SK-N-SH (cell line): ENCODE measurements at regions not wholly inside any gene's neighbourhood (a gene's known extent, or its start where the extent isn't known, plus 50 kb on each side); places are given as distances from the start of the nearest gene placed in this dataset.
A peak's percentile ranks its signal among the peaks of the same experiment; 100 is the strongest.

Source experiments
- CTCF ChIA-PET: fragments of 300-600, 350-600 bp; formaldehyde crosslinking; extraction: SDS; loops from one replicate; lab custom pipeline; 2021; lab: Yijun Ruan, JAX
- POLR2A ChIA-PET: fragments of 350-600 bp; sonication (Branson Sonifier 250); formaldehyde crosslinking; extraction: SDS; loops from one replicate; lab custom pipeline; 2020; ENCODE audit warnings: antibody characterized with exemption, inconsistent platforms; lab: Yijun Ruan, JAX
- DNase-seq: peaks from one replicate; pipeline ENCODE4 v3.0.0; 2012
- H2AFZ ChIP-seq: fragments of 200-600 bp; sonication (generic); 2 replicates; pipeline ENCODE4 v1.8.1; 2016; ENCODE audit warnings: antibody characterized with exemption, mild to moderate bottlenecking, low read depth
- H3F3A ChIP-seq: fragments of 200-600 bp; sonication (generic); replicated peaks from 2 replicates; pipeline ENCODE3; 2016; ENCODE audit warnings: antibody characterized with exemption, mild to moderate bottlenecking; ENCODE audit not compliant: insufficient read depth
- H3K27ac ChIP-seq, 2 experiments: fragments of 200-500 bp in 1 of 2; fragments of 200-600 bp in 1 of 2; sonication (Bioruptor generic) in 1 of 2; sonication (generic), shearing (Covaris generic) in 1 of 2; 2 replicates each; pipeline versions ENCODE4 v1.5.1 to v1.6.1; 2014 to 2016; ENCODE audit warnings: low read depth in 2 of 2, inconsistent platforms in 1 of 2, low read length in 1 of 2, mild to moderate bottlenecking in 1 of 2, mixed read lengths in 1 of 2
- H3K27me3 ChIP-seq: fragments of 200-600 bp; sonication (generic), shearing (Covaris generic); 2 replicates; pipeline ENCODE4 v1.6.1; 2016; ENCODE audit warnings: mixed run types; ENCODE audit not compliant: insufficient read depth
- H3K36me3 ChIP-seq, 2 experiments: fragments of 200-500 bp in 1 of 2; fragments of 200-600 bp in 1 of 2; sonication (Bioruptor generic) in 1 of 2; sonication (generic) in 1 of 2; replicated peaks in 1 of 2; 2 replicates each; pipeline versions ENCODE3 to v1.5.1; 2014 to 2016; ENCODE audit warnings: low read length in 1 of 2, mild to moderate bottlenecking in 1 of 2; ENCODE audit not compliant: insufficient read depth in 2 of 2, control insufficient read depth in 1 of 2
- H3K4me1 ChIP-seq, 2 experiments: fragments of 200-500 bp in 1 of 2; fragments of 200-600 bp in 1 of 2; sonication (Bioruptor generic) in 1 of 2; sonication (generic), shearing (Covaris generic) in 1 of 2; 2 replicates each; pipeline versions ENCODE4 v1.5.1 to v1.6.1; 2014 to 2016; ENCODE audit warnings: low read depth in 1 of 2, low read length in 1 of 2, mixed run types in 1 of 2; ENCODE audit not compliant: insufficient read depth in 2 of 2, control insufficient read depth in 1 of 2
- H3K4me2 ChIP-seq: fragments of 200-600 bp; sonication (generic), shearing (Covaris generic); 2 replicates; pipeline ENCODE4 v1.6.1; 2017; ENCODE audit warnings: mixed run types
- H3K4me3 ChIP-seq, 2 experiments: fragments of 200-500 bp in 1 of 2; fragments of 200-600 bp in 1 of 2; sonication (Bioruptor generic) in 1 of 2; sonication (generic), shearing (Covaris generic) in 1 of 2; 2 replicates each; pipeline versions ENCODE4 v1.5.1 to v1.8.1; 2014 to 2016; ENCODE audit warnings: low read depth in 2 of 2, inconsistent platforms in 1 of 2, low read length in 1 of 2, mild to moderate bottlenecking in 1 of 2, mixed read lengths in 1 of 2, moderate library complexity in 1 of 2
- H3K79me2 ChIP-seq: fragments of 200-600 bp; sonication (generic); 2 replicates; pipeline ENCODE4 v1.8.1; 2017; ENCODE audit warnings: mild to moderate bottlenecking; ENCODE audit not compliant: insufficient read depth
- H3K9ac ChIP-seq: fragments of 200-600 bp; sonication (generic); 2 replicates; pipeline ENCODE4 v1.6.1; 2017; ENCODE audit warnings: mixed run types
- H3K9me2 ChIP-seq: fragments of 200-600 bp; sonication (generic); 2 replicates; pipeline ENCODE4 v1.6.1; 2017; ENCODE audit warnings: mixed run types
- H3K9me3 ChIP-seq: fragments of 200-600 bp; sonication (generic); 2 replicates; pipeline ENCODE4 v1.6.1; 2017; ENCODE audit warnings: mixed run types, mild to moderate bottlenecking, moderate library complexity
- H4K20me1 ChIP-seq: fragments of 200-600 bp; sonication (generic); 2 replicates; pipeline ENCODE4 v1.6.1; 2017; ENCODE audit warnings: mild to moderate bottlenecking, mixed run types; ENCODE audit not compliant: insufficient read depth
- CHD2 ChIP-seq: fragments of 150-350 bp; IDR thresholded peaks from 2 replicates; pipeline ENCODE4 v1.6.1; 2018; ENCODE audit warnings: low read length; ENCODE audit not compliant: partially characterized antibody
- CTCF ChIP-seq: fragments of 200-600 bp; sonication (generic); IDR thresholded peaks from 2 replicates; pipeline ENCODE4 v1.6.1; 2017; ENCODE audit warnings: antibody characterized with exemption, mild to moderate bottlenecking, moderate library complexity
- ELF1 ChIP-seq: IDR thresholded peaks from 2 replicates; pipeline ENCODE4 v1.4.0; 2012
- EP300 ChIP-seq, 2 experiments: IDR thresholded peaks; 2 replicates each; pipeline versions ENCODE4 v1.4.0 to v1.6.1; 2012; ENCODE audit warnings: borderline replicate concordance in 1 of 2, low read depth in 1 of 2, low read length in 1 of 2
- EZH2phosphoT487 ChIP-seq: fragments of 200-600 bp; sonication (generic); IDR thresholded peaks from 2 replicates; pipeline ENCODE4 v1.6.1; 2017; ENCODE audit warnings: low read depth, mixed run types, mild to moderate bottlenecking, antibody characterized with exemption, moderate library complexity, borderline replicate concordance
- FOSL2 ChIP-seq: IDR thresholded peaks from 2 replicates; pipeline ENCODE4 v1.4.0; 2012; ENCODE audit warnings: low read depth, mild to moderate bottlenecking, moderate library complexity, borderline replicate concordance
- FOXJ3 ChIP-seq: sonication (generic); formaldehyde crosslinking; IDR thresholded peaks from 2 replicates; pipeline ENCODE4 v1.5.1; 2020; ENCODE audit warnings: mild to moderate bottlenecking, missing genetic modification reagents
- GABPA ChIP-seq: IDR thresholded peaks from 2 replicates; pipeline ENCODE4 v1.4.0; 2012; ENCODE audit warnings: low read depth, mild to moderate bottlenecking
- GATA2 ChIP-seq: sonication (generic); formaldehyde crosslinking; IDR thresholded peaks from 2 replicates; pipeline ENCODE4 v1.5.0; 2020; ENCODE audit warnings: mild to moderate bottlenecking, missing genetic modification reagents
- JUND ChIP-seq: IDR thresholded peaks from 2 replicates; pipeline ENCODE4 v1.4.0; 2012
- MEF2A ChIP-seq: IDR thresholded peaks from 2 replicates; pipeline ENCODE4 v1.4.0; 2012; ENCODE audit warnings: low read depth, borderline replicate concordance
- MXI1 ChIP-seq: IDR thresholded peaks from 2 replicates; pipeline ENCODE4 v1.6.1; 2012; ENCODE audit warnings: mild to moderate bottlenecking, low read depth, low read length, improper control_type of control experiment
- NFIC ChIP-seq: IDR thresholded peaks from 2 replicates; pipeline ENCODE4 v1.4.0; 2012; ENCODE audit warnings: borderline replicate concordance
- NRF1 ChIP-seq: IDR thresholded peaks from 2 replicates; pipeline ENCODE4 v1.6.1; 2012; ENCODE audit warnings: low read depth, mild to moderate bottlenecking, low read length
- POLR2AphosphoS5 ChIP-seq: IDR thresholded peaks from 2 replicates; pipeline ENCODE4 v1.6.1; 2012; ENCODE audit warnings: low read depth, low read length
- RCOR1 ChIP-seq: fragments of 150-350 bp; IDR thresholded peaks from 2 replicates; pipeline ENCODE4 v1.6.1; 2017; ENCODE audit warnings: antibody characterized with exemption, low read length
- RFX5 ChIP-seq: IDR thresholded peaks from 2 replicates; pipeline ENCODE4 v1.6.1; 2012; ENCODE audit warnings: mild to moderate bottlenecking, improper control_type of control experiment, low read length
- RXRA ChIP-seq: IDR thresholded peaks from 2 replicates; pipeline ENCODE4 v1.4.0; 2012; ENCODE audit warnings: low read depth, mild to moderate bottlenecking, borderline replicate concordance
- SMC3 ChIP-seq: IDR thresholded peaks from 2 replicates; pipeline ENCODE4 v1.6.1; 2012; ENCODE audit warnings: low read depth, low read length, improper control_type of control experiment
- TAF1 ChIP-seq: IDR thresholded peaks from 2 replicates; pipeline ENCODE4 v1.6.1; 2012; ENCODE audit warnings: low read depth, mild to moderate bottlenecking, low read length, moderate library complexity, borderline replicate concordance
- TCF12 ChIP-seq: IDR thresholded peaks from 2 replicates; pipeline ENCODE4 v1.4.0; 2012
- TEAD4 ChIP-seq: IDR thresholded peaks from 2 replicates; pipeline ENCODE4 v1.4.0; 2012; ENCODE audit warnings: mild to moderate bottlenecking, borderline replicate concordance; ENCODE audit not compliant: insufficient read depth
- YY1 ChIP-seq: IDR thresholded peaks from 2 replicates; pipeline ENCODE4 v1.4.0; 2012; ENCODE audit warnings: low read depth, mild to moderate bottlenecking
- WGBS: methylation state at CpG from one replicate; pipeline ENCODE4 v1.1.6; 2017; ENCODE audit warnings: low lambda C conversion rate; 5-methylcytosine and 5-hydroxymethylcytosine counted together
- TF ChIP-seq, protein P1 (sequence below): IDR thresholded peaks from 2 replicates; pipeline ENCODE4 v1.6.1; 2012; ENCODE audit warnings: mild to moderate bottlenecking, low read depth, low read length, moderate library complexity
- TF ChIP-seq, protein P2 (sequence below): fragments of 150-350 bp; IDR thresholded peaks from 2 replicates; pipeline ENCODE4 v1.6.1; 2016; ENCODE audit warnings: mild to moderate bottlenecking, low read depth, low read length
- TF ChIP-seq, protein P3 (sequence below): IDR thresholded peaks from 2 replicates; pipeline ENCODE4 v1.4.0; 2012; ENCODE audit warnings: low read depth
- TF ChIP-seq, protein P4 (sequence below): fragments of 150-350 bp; IDR thresholded peaks from 2 replicates; pipeline ENCODE4 v1.6.1; 2017; ENCODE audit warnings: antibody characterized with exemption, low read length, low read depth, borderline replicate concordance

DNA sequence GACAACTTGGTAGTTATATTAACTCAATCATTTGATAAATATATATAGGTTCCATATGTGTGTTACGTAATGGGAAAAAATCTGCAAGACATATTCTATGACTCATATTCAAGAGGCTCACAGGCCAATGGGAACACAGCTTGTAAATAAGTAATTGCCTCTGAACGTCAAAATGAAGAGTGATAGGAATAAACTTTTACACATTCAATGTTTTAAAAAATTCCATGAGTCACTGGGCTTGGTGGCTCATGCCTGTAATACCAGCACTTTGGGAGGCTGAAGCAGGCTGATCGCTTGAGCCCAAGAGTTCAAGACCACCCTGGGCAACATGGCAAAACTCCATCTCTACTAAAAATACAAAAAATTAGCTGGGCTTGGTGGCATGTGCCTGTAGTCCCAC is 209.4 kb upstream of the MCHR2 start:
- H3K4me2 ChIP-seq, result peak overlapping the region; percentile 26
- no peaks in the 10 kb centered on the region for H3K9me3 ChIP-seq
- POLR2A ChIA-PET, result no interaction called here
- no peak for DNase-seq
- H3K9me2 ChIP-seq, result no peaks in the 10 kb centered on the region
- H3K27me3 ChIP-seq, result no peaks in the 10 kb centered on the region
- H3F3A ChIP-seq, result peaks cover 14% of the 10 kb centered on the region
- H3K4me3 ChIP-seq, result no peak overlapping the region
- WGBS, result 2% methylated on average over 3 of the region's 3 CpGs
- H3K36me3 ChIP-seq, result no peaks in the 10 kb centered on the region
- H3K9ac ChIP-seq, result peak overlapping the region; percentile 55
- CTCF ChIA-PET, result no interaction called here
- H4K20me1 ChIP-seq, result no peaks in the 10 kb centered on the region
- H3K79me2 ChIP-seq, result no peaks in the 10 kb centered on the region
- no peaks in the 10 kb centered on the region for H3K4me1 ChIP-seq
- 0 out of 2 replicates have a peak overlapping the region, but pooled peaks have one; percentile 6 for H2AFZ ChIP-seq
- peak overlapping the region in 1 of 2 experiments; percentile 100; a peak in 3 of 4 replicates for H3K27ac ChIP-seq
- TF ChIP-seq ELF1, result no peak
- no peak for TF ChIP-seq CHD2
- TF ChIP-seq FOSL2, result peak; percentile 89
- TF ChIP-seq, protein P1, sequence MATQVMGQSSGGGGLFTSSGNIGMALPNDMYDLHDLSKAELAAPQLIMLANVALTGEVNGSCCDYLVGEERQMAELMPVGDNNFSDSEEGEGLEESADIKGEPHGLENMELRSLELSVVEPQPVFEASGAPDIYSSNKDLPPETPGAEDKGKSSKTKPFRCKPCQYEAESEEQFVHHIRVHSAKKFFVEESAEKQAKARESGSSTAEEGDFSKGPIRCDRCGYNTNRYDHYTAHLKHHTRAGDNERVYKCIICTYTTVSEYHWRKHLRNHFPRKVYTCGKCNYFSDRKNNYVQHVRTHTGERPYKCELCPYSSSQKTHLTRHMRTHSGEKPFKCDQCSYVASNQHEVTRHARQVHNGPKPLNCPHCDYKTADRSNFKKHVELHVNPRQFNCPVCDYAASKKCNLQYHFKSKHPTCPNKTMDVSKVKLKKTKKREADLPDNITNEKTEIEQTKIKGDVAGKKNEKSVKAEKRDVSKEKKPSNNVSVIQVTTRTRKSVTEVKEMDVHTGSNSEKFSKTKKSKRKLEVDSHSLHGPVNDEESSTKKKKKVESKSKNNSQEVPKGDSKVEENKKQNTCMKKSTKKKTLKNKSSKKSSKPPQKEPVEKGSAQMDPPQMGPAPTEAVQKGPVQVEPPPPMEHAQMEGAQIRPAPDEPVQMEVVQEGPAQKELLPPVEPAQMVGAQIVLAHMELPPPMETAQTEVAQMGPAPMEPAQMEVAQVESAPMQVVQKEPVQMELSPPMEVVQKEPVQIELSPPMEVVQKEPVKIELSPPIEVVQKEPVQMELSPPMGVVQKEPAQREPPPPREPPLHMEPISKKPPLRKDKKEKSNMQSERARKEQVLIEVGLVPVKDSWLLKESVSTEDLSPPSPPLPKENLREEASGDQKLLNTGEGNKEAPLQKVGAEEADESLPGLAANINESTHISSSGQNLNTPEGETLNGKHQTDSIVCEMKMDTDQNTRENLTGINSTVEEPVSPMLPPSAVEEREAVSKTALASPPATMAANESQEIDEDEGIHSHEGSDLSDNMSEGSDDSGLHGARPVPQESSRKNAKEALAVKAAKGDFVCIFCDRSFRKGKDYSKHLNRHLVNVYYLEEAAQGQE, result 0 out of 2 replicates have a peak, but pooled peaks have one; percentile 28
- TF ChIP-seq JUND, result peak; percentile 86
- TF ChIP-seq RXRA, result 0 out of 2 replicates have a peak, but pooled peaks have one; percentile 28
- TF ChIP-seq NRF1, result no peak
- TF ChIP-seq TCF12, result peak; percentile 89
- TF ChIP-seq EP300 (IDR thresholded peaks at IDR 0.05; ENCODE audit: borderline replicate concordance in 1 of 2, low read depth in 1 of 2, low read length in 1 of 2), result peak in 1 of 2 experiments; percentile 81; a peak in 2 of 4 replicates
- no peak for TF ChIP-seq YY1
- TF ChIP-seq RFX5, result no peak
- no peak for TF ChIP-seq SMC3
- TF ChIP-seq POLR2AphosphoS5, result 0 out of 2 replicates have a peak, but pooled peaks have one; percentile 16
- no peak for TF ChIP-seq GABPA
- TF ChIP-seq MXI1, result no peak
- TF ChIP-seq FOXJ3 (CRISPR knock-in tag), result no peak
- TF ChIP-seq TAF1, result no peak
- TF ChIP-seq NFIC, result 0 out of 2 replicates have a peak, but pooled peaks have one; percentile 35
- TF ChIP-seq, protein P2, sequence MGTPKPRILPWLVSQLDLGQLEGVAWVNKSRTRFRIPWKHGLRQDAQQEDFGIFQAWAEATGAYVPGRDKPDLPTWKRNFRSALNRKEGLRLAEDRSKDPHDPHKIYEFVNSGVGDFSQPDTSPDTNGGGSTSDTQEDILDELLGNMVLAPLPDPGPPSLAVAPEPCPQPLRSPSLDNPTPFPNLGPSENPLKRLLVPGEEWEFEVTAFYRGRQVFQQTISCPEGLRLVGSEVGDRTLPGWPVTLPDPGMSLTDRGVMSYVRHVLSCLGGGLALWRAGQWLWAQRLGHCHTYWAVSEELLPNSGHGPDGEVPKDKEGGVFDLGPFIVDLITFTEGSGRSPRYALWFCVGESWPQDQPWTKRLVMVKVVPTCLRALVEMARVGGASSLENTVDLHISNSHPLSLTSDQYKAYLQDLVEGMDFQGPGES, result no peak
- no peak for TF ChIP-seq CTCF
- TF ChIP-seq EZH2phosphoT487, result no peak
- TF ChIP-seq GATA2 (CRISPR knock-in tag), result no peak
- TF ChIP-seq TEAD4, result peak; percentile 56; the same call in 1 of the 2 replicates
- TF ChIP-seq RCOR1, result no peak
- TF ChIP-seq, protein P3, sequence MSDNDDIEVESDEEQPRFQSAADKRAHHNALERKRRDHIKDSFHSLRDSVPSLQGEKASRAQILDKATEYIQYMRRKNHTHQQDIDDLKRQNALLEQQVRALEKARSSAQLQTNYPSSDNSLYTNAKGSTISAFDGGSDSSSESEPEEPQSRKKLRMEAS, result peak; percentile 41; the same call in 1 of the 2 replicates
- TF ChIP-seq, protein P4, sequence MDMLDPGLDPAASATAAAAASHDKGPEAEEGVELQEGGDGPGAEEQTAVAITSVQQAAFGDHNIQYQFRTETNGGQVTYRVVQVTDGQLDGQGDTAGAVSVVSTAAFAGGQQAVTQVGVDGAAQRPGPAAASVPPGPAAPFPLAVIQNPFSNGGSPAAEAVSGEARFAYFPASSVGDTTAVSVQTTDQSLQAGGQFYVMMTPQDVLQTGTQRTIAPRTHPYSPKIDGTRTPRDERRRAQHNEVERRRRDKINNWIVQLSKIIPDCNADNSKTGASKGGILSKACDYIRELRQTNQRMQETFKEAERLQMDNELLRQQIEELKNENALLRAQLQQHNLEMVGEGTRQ, result no peak
- no peak for TF ChIP-seq MEF2A
